M059J (cell line): ENCODE measurements at regions not wholly inside any gene's neighbourhood (a gene's known extent, or its start where the extent isn't known, plus 50 kb on each side); places are given as distances from the start of the nearest gene placed in this dataset.

ENCODE experiments used
- DNase-seq: peaks from one replicate; pipeline ENCODE4 v3.0.0-alpha.2; 2012; ENCODE audit warnings: low read depth

DNA sequence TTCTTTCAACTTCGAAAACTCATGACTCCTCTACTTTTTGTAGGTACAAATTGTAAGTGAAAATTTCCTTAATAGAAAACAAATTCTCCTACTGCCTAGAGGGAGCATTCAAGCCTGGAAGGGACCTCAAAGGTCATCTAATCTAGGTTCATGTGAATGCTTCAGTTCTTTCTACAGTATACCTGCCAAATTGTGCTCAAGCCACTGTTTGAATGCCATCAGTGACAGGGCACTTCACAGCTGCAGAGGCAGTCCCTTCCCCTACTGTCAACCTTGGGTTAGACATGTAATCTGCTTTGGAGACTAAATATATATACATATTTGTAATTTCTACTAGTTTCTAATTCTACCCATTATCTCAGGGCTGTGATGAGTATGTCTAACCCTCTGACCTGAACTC, 681.3 kb upstream of the CDH2 start:
- DNase-seq = no peak

DNA sequence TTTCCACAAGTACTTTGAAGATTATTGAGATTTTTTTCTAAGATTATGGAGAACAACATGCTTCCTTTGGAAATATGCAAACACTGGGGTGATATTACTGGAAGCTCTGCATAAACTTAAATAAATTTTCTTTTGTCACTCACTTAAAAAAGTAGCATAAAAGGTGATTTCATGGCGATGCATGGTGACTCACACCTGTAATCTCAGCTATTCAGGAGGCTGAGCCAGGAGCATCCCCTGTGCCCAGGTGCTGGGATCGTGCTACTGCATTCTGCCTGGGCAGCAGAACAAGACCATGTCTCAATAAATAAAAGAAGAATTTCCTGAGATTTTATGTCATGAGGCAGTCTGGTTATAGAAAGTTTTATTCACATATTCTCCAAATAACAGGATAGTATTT, 679.1 kb upstream of the CDH2 start:
- no peak for DNase-seq

DNA sequence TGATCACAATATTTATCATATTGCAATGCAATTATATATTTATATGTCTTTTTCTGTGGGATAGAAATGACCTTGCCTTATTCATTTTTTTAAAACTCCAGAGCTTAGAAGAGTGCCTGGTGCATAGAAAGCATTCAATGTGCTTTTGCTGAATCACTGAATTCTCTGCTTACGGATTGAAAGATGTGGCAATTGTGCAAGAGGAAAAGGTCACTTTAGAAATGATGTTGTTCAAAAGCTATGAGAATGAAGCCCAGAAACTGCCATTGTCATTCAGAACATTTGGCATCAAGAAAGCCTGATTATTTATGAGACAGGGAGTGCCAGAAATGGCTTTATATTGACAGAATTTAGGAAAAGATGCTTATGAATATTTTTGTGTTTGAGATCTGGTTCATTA, 678.6 kb upstream of the CDH2 start:
- no peak for DNase-seq

DNA sequence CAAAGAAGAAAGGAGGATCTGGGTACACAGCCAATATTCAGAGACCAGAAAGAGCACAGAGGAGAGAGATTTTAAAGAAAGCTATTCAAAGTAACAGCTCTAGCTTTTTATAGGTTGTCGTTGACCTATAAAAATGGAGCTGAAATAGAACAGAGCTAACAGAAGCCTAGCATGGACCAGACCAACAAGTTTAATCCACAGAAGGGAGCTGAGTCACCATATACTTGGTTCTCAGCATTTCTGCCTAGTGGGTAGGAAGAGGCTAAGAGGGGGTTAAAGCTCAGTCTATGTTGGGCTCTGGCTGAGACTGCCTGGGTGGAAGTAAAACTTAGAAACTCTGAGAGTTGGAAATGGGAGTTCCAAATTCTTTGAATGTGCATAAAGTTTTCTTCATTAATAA, 678.0 kb upstream of the CDH2 start:
- peak; percentile 18 for DNase-seq

DNA sequence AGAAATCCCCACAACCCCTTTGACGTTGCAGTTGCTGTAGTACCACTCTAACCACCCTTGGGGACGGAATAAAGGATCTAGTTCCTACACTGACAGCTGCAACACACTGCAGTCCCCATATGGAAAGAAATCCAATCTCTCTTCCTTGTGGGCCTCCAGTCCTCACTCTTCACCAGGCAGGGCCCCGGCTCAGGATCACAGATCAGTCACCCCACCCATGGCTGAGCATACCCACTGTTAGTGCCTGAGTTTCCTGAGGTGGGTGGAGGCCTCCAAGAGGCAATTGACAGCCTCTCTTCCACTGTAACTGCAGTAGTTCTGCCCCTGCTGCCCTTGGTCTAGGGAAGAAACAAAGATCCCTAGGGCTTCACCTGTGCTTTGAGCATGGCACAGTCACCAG, 670.0 kb upstream of the CDH2 start:
- DNase-seq = no peak

DNA sequence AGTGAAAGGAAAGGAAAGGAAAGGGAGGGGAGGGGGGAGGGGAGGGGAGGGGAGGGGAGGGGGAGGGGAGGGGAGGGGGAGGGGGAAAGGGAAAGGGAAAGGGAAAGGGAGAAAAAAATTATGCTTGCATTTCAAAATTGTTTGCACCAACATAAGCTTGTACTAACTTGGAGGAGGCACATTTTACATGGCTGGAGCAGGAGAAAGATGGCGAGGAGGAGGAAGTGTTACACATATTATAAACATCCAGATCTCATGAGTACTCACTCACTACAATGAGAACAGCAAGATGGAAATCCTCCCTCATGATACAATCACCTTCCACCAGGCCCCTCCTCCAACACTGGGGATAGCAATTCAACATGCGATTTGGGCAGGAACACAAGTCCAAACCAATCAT, 660.2 kb upstream of the CDH2 start:
- peak; percentile 16 for DNase-seq

DNA sequence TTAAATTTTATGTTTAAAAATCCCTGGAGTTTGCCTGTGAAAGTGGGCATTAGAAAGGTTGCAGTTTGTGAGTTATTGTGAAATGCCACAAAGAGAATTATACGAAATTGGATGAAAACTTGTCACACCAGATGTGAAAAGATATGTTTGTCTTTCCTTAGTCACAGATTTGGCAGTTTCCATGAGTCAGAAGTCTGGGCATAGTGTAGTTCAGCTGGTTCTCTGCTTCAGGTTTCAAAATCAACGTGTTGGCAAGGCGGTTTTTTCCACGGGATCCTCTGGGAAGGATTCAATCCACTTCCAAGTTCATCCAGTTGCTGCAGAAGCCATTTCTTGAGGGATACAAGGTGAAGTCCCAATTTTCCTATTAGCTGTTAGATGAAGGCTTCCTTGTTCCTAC, 658.0 kb upstream of the CDH2 start:
- DNase-seq = peak; percentile 83

DNA sequence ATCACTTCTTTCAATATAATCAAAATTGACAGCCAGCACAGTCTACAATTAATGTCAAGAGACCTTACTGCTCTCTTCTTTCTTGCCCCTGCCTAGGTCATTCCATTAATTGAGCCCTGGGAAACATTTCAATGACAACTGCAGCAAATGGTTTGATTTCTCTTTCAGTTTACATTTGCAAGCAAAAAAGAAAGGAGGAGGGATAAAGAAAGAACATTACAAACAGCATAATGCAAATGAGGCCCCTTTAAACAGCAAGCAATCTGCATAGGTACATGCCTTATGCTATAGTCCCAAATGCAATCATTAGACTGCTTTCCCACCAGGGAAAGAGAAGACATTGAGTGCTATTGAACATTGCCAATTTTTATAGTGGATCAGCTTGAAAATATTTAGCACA, 655.0 kb upstream of the CDH2 start:
- no peak for DNase-seq

DNA sequence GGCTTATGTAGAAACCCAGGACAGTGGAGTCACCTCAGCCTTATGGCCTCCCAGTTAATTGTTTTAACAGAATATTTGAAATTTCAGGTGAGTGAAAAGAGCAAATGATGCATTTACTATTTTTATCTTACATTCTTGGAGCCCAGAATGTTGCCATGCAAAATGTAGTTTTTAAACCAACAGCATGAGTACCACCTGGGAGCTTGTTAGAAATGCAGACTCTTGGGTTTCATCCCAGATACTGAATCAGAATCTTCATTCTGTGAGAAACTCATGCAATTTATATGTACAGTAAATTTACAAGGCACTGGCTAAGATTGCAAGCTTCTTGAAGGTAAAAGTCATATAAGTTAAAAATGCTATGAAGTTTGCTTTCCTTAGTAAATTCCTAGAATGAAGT, 654.5 kb upstream of the CDH2 start:
- peak; percentile 11 for DNase-seq

DNA sequence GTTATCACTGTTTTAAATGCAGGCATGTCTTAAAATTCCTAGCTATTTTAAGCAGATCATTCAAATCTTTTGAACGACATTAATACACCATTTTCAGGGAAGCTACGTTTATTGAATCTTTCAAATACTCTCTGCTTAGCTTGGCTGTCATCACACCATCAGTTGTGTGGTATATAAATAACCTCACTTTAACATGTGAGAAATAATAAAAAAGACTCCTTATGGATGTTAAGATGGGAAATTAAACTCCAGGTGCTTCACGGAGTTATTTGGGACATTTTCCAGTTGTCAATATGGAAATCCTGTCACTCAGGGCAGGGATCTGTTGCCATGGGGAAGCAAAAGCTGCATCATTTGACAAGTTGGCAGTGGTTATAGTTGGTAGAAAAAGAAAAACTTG, 649.2 kb upstream of the CDH2 start:
- DNase-seq = no peak

DNA sequence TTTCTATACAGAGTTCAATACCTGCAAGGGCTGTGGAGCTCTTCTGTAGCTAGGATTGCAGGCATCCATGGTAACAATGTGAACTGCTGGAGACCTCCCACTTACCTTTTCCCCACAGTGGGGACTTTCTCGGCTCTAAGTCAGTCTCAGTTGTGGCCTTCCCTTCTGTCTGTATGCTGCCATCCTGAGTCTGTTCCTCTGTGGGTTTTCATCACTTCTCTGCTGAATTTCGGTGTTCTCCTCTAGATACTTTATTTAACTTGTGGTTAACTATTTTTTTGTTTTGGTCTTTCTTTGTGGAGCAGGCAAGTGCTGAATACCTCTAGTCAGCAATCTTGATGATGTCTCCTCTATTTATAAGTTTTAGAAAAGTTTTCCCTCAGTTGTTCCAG, 647.2 kb upstream of the CDH2 start:
- no peak for DNase-seq

DNA sequence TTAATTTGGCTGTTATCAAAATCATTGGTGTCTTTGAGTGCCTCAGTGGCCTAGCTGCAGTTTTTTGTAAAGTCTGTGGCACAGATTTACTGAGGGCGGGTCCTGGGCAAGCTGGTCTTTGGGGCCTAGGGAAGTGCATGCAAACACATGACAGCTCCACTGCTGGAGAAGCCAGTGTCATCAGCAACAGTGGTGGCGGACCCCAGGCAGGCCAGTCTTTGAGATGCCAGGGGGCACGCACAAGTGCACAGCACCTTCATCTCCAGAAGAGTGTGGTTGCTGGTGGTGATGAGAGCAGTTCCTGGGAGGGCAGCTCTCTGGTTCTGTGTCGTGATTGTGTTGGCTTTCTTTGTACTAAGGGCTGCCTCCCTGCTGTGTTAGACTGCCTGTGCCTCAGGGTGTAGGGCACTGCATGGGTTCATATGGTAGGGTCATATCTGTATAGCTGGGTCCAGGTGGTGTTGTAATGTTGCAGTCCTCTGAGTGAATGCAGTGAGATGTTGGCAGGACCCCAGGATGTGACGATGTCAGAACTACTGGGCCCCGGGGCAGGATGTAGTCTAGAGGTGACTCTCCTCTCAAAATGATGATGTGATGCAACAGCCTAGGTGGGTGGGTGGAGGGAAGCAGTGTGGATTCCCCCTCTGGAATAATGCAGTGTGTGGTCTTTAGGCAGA, 646.7 kb upstream of the CDH2 start:
- DNase-seq = peak; percentile 66

DNA sequence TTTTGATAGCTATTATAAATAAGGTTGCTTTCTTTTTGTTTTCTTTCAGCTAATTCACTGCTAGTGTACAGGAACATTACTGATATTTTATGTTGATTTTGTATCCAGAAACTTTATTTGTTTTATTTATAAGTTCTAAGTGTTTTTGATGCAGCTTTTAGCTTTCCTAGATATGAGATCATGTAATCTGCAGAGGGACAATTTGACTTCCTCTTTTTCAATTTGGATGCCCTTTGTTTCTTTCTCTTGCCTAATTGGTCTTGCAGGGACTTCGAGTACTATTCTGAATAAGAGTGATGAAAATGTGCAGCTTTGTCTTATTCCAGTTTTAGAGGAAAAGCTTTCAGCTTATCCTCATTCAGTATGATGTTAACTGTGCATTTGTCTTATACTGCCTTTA, 643.4 kb upstream of the CDH2 start:
- DNase-seq = no peak

DNA sequence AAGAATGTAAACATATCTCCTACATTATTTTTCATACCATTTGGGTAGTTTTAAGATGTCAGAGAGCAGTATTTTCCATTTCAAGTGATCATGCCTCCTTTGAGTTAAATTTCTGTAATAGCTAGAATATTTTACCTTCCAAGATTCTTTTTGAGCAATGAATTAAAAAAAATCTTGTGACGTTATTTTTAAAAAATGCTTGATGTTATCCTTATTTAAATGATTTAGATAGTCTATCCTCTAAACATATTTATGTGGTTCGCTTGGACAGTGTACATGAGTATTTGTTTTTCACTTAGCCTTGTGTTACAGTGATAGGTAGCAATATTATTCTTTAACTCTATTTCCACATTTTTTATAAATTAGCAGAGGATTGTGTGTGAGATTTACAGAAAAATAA, 639.2 kb upstream of the CDH2 start:
- DNase-seq = no peak

DNA sequence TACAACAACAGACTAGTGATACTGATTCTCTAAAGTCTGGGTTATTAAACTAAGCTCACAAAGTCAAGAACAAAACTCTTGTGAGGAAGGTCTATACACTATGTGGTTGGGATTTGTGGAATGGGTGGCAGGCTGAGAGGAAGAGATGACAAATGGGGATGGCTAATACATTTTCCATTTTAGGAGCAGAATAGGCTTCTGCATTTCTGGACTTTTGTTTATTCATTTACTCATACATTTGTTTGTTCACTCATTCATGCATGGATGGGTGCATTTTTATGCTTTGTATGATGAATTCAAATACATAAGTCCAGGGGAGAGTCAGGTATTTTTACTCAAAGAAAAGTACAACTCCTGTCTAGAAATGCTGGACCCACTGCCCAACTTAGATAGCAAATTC, 637.4 kb upstream of the CDH2 start:
- no peak for DNase-seq

DNA sequence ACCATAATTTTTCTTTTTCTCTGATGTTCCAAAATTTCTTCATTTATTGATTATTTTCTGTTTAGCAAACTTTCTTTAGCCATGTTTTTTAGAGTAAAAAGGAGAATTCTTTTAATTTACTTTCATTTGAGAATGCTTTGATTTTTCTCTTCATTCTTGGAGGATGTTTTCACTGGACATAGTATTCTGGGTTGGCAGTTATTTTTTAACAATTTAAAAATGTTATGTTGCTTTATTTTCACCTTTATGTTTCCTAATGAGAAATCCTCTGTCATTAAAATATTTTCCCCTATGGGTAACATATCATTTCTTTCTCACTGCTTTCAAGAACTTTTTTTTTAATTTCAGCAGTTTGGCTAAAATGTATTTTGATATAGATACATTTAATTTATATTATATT, 631.4 kb upstream of the CDH2 start:
- DNase-seq = no peak

DNA sequence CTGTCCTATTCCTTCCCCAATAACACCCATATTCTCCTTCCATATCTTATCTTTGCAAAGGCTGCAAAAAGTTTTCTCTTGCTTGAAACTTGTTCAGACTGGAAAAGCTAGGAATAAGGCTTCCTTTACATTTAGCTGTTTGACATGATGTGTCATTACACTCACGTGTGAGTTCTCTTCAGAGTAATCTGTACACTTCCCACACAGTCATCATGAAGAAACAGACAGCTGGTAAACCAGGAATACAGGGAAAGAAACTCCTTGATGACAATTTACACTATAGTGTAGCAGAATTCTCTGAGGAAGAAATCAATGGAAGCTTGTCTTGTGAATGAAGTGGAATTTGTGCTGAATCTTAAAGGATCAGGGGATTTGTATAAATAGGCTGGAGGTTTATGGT, 628.6 kb upstream of the CDH2 start:
- no peak for DNase-seq

DNA sequence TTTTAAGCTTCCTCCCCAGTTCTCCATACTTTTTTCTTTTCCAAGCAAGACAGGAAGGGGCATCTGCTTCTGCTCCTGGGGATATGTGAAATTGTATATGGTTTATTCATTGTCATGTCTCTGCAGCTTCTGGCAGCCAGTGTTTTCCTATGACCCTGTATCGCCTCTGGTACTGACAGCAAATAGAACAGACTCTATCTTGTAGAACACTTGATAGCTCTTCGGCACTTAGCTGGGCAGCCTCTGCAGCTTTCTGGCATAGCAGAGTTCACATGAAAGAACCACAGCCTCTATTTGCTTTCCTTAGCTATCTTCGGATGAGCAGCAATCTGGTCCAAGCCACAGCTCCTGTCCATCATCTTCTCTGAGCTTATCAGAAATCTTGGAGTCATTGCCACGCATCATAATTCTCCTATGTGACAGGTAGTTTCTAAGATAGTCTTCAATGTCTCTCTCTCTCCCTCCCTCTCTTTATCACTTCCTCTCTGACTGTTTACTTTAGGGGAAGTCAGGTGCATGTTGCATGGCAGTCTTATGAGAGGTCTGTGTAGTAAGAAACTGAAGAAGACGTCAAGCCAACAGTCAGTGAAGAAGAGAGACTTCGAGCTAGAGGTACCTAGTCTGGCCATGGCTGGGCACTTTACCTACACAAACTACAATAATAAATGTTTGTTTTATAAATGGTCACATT, 627.7 kb upstream of the CDH2 start:
- no peak for DNase-seq

DNA sequence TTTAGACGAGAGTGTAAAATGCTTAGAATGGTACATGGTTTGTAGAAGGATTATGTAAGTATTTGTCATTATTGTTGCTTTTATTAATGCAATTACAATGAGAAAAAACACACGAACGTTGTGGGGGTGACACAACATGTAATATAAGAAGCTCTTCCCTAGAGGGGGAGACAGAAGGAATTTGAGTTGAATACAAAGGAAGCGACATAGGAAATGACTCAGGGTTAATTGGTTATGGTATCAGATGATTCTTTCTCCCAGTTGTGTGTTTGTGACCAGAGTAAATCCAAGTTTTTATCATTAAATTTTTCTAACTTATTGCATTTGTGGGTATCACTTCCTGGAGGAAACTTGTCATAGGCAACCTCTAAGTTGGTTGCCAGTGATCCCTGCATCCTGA, 625.6 kb upstream of the CDH2 start:
- DNase-seq = peak; percentile 84

DNA sequence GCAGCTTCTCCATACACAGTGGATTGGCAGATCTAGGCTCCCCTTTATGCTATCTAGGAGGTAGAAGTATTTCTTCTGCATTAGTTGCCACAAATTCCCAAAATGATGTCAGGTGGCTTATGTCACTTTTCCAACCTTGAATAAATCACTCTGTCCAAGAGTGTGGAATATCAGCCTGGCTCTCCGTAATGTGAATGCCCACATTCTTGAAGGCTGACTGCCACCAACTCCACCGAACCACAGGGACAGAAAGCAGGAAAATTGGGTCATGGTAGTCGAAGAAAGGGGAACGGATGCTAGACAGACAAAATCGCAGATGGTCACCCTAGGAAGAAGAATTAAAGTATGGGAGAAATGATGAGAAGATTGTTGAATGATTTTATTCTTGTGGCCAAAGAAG, 624.9 kb upstream of the CDH2 start:
- peak; percentile 71 for DNase-seq

DNA sequence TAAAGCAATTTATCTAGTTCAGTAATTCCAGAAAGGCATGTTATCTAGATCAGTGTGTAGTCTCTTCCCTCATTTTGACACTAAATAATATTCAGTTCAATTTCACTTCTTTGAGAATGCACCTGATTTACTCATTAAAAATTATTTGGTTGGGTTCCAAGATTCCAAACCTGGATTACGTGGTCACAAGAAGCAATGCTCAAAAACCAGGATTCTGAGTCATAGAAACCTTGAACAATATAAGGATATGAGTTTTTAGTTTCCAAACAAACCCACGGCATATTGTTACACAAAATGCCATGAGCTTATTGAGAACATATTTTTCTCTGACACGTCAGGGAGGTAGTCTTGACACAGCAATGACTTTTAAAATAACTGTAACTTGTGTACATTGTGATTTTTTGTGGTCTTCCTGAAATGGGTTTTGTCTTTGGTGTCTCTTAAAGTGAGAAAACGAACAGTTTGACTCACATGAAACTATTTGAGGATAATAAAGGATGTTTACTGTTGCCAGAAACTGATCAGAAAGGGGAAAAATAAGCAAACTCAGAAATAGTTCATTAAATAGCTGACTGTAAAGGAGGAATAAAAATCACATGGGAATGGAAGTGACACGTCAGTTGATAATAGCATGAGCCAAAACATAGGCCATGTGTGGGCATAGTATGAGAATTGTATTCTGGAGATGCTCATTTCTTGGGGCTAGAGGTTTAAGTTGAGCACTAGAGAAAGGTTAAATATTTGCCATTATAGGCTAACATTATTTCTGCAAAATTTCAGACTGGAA, 617.7 kb upstream of the CDH2 start:
- peak; percentile 84 for DNase-seq

DNA sequence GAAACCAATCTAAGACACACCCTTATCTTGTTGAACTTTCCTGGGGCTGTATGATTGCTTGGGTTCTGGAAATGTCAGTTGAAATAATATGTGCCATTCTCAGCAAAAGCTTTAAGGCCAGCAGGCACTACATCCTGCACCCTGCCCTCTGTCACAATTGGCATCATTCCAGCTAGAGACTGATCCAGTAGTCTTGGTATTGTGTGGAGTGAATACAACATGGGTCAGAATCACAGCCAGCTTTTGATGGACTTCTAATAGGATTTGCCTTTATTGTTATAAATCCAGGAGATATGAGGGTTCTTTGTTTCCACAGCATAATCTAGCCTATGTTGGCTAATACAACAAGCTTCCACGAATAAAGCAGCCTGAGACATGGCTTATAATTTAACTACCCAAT, 617.0 kb upstream of the CDH2 start:
- DNase-seq = peak; percentile 54

DNA sequence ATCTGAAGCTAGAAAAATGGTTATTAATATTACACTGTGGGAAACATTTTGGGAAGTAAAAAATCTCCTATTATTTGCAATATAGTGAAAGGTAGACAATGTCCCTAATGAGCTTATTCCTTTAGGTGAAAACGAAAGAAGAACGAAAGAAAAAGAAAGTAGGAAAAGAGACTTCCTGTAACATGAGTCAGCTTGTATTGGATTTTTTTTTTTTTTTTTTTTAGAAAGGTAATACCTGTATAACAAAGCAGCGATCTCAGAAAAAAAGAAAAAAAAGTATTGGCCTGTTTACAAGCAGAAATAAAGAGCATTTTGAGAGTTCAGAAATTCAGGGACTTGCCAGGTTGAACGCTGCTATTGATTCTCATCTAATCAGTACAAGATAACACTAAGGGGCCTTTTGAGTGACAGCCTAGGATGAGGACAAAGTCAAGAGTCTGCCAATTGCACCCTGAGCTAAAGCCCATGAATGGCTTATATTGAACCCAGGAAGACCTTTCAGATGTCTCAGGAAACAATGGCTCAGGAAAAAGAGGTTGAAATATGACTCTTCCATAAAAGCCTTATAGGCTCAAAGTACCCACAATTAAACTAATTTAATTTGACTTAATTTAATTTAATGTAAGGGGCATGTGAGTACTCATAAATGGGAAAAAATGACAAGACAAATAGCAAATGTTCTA, 615.6 kb upstream of the CDH2 start:
- DNase-seq = peak; percentile 54
